G401 (cell line): ENCODE measurements at regions not wholly inside any gene's neighbourhood (a gene's known extent, or its start where the extent isn't known, plus 50 kb on each side); places are given as distances from the start of the nearest gene placed in this dataset.
"Not testable (repeated sequence)": the region's sequence is repeated elsewhere in the genome, so short reads cannot be mapped to it uniquely, and the experiment has no call there.

Experiments used
- DNase-seq: peaks from one replicate; pipeline ENCODE4 v3.0.0-alpha.2; 2015; ENCODE audit warnings: low spot score
- in situ Hi-C: cut with HindIII; loops from 2 replicates; pipeline ENCODE4 v1.10.0; 2016; ENCODE audit warnings: low sequenced_read_pairs, mixed read lengths

- in situ Hi-C loops = no loop called here
- no peak for DNase-seq
Measured at GRCh38 chr20:22070610-22071058, 365.2 kb downstream of the PAX1 start.

DNA sequence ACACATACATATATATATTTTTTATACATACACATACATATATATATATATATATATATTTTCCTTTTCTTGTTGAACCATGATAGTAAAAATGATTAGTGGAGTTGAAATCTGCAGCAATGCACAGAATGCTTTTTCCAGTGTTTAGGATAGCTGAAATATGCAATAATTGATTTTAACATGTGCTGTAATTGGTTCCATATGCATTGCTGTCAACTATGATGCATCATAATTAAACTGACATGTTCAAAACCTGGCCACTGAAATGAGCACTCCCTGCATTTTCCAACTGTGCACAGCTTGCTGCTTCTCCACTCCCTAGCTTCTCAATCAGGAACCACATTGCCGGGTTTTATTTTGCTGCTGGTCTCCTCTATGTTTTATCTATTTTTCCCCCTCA lies 358.3 kb downstream of the PAX1 start:
- no peak for DNase-seq
- in situ Hi-C loops = no loop called here

- no peak for DNase-seq
- in situ Hi-C loops = no loop called here
Measured at GRCh38 chr20:22062874-22063273, 357.4 kb downstream of the PAX1 start.

GRCh38 chr20:22060610-22061009 lies 355.1 kb downstream of the PAX1 start:
- in situ Hi-C loops = no loop called here
- DNase-seq = no peak

DNA sequence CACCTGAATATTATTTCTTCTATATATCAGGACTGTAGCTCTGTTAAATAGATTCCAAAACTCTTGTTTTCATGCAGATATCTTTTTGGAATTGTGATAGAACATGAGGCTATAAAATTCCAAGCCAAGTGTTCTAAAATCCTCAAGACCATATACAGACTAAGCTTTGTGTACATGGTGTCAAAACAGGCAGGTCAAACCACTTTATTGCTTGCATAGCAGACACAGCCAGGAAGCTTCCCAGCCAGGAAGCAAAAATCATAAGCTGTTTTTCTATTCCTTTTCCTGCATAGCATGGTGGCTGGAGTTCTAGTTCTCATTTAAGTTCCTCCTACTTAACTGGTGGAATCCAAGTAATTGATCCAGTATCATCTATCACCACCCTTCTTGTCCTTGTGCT lies 353.3 kb downstream of the PAX1 start:
- DNase-seq = no peak
- in situ Hi-C loops = no loop called here

GRCh38 chr20:22055981-22056380 lies 350.5 kb downstream of the PAX1 start:
- in situ Hi-C loops = no loop called here

GRCh38 chr20:22052025-22052650 lies 346.7 kb downstream of the PAX1 start:
- no peak for DNase-seq
- in situ Hi-C loops = no loop called here

More at GRCh38 chr20:22055981-22056380, 350.5 kb downstream of the PAX1 start:
- DNase-seq = no peak

- in situ Hi-C loops, DNase-seq: not testable (repeated sequence)
Measured at GRCh38 chr20:22045956-22046507, 340.6 kb downstream of the PAX1 start.

GRCh38 chr20:22027423-22027822 lies 322.0 kb downstream of the PAX1 start:
- in situ Hi-C loops = no loop called here
- no peak for DNase-seq

DNA sequence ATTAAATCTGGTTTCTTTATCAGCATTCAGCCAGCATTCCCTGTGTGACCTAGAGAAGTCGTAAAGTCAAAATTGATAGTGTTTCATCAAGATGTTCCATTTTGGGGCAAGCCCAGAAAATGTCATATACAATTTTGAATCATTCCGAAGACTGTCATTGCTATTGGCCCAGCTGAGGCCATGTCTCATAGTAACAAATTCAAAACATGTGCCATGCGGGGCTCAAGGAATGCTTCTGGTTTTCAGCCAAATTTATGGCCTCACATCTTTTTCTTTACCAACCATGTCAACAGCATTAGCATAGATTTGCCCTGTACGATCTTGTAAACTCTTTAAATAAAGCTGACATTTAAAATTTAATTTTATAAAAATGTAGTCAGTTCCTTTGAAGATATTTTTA lies 314.7 kb downstream of the PAX1 start:
- no peak for DNase-seq
- in situ Hi-C loops = no loop called here

DNA sequence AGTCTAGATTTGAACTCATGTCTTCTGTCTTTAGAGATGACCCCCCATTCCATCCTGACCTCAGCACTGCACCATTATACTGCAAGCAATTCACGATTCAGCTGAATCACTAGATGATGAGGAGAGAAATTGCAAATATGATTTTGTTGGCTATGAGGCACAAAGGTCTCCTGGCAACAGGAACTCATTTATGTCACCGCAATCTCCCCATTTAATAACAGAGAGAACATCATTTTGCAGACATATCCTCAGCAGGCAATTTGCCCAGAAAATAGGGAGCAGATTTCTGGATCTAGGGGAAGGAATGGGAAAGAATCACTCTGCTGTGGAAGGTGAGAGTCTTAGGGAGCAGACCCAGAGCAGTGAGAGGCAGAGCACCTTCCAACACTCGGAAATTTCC lies 303.0 kb downstream of the PAX1 start:
- DNase-seq = no peak
- in situ Hi-C loops = no loop called here

GRCh38 chr20:22006306-22006705 lies 300.8 kb downstream of the PAX1 start:
- in situ Hi-C loops = no loop called here

GRCh38 chr20:22005535-22005934 lies 300.1 kb downstream of the PAX1 start:
- in situ Hi-C loops = no loop called here
- no peak for DNase-seq

More at GRCh38 chr20:22006306-22006705, 300.8 kb downstream of the PAX1 start:
- DNase-seq = no peak

DNA sequence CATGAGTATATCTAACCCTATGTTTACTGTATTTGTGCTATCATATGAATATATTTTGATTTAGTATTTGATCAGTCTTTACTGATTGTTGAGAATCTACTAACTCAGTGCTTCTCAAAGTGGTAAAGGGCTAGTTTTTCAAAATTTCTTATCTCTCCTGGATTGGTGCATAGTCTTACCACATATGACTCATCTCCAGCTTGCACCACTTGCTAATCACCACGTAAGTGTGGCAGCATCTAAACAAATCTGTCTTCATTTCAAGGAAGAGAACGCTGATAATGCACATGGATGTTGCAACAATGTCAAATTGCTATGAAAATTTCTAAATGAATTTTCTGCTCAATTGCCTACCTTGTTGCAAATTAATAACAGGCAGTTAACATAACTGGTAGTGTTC lies 299.5 kb downstream of the PAX1 start:
- no peak for DNase-seq
- in situ Hi-C loops = no loop called here

DNA sequence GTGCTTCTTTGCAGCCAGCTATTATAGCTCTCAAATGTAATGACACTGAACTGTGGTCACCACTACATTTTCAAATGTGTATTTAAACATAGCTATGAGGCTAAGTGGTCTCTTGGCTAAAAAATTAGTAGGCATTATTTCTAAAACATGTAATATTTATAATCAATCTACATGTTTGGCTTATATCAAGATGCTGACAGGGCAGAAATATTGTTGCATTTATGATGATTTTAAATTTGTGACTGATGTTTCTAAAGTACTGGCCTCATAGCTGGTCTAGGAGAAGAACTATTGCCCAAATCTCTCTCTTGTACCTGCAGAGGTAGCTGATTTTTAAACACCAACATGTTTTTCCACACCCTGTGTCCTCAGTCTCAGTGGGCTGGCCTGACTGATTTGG lies 298.2 kb downstream of the PAX1 start:
- in situ Hi-C loops = no loop called here

GRCh38 chr20:22001886-22002285 lies 296.4 kb downstream of the PAX1 start:
- in situ Hi-C loops = no loop called here

More for the DNA sequence above, 298.2 kb downstream of the PAX1 start:
- DNase-seq = no peak

DNA sequence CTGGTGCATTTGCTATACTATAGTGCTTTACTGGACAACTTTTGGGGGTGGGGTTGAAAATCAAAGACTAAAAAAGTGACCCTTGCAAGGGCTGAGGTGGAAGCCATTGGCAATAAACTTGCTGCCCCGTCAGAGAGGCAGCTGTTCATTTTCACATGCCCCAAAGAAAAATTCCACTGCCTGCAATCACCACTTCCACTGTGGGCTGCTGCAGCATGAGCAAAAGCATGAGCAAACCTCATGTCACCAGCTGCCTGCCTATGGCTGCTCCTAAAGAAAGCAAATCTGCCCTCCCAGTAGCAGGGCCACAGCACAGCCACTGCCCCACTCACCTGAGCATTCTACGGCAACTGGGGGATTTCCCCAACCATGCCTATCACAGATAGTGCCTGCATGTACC lies 290.0 kb downstream of the PAX1 start:
- DNase-seq = no peak
- in situ Hi-C loops = no loop called here

More at GRCh38 chr20:22001886-22002285, 296.4 kb downstream of the PAX1 start:
- DNase-seq = no peak

DNA sequence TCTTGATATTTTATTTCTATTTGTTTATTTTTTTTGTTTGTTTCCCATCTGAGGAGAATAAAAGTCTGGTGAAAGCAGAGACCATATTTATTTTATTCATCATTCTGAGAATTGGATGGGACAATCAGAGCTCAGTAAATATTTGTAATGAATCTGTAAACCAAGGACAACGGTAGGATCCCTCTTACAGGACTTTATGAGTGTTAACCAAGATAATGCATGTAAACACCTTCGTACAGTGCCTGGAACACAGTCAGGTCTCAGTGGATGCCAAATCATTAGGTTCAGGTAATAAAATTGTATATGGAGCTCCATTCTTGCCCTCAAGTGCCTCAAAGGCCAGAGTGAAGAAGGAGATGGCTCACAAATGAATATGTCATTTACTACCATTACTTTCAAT lies 288.7 kb downstream of the PAX1 start:
- DNase-seq = no peak
- in situ Hi-C loops = no loop called here

- in situ Hi-C loops = no loop called here
- DNase-seq = no peak
Measured at GRCh38 chr20:21982559-21982958, 277.1 kb downstream of the PAX1 start.

DNA sequence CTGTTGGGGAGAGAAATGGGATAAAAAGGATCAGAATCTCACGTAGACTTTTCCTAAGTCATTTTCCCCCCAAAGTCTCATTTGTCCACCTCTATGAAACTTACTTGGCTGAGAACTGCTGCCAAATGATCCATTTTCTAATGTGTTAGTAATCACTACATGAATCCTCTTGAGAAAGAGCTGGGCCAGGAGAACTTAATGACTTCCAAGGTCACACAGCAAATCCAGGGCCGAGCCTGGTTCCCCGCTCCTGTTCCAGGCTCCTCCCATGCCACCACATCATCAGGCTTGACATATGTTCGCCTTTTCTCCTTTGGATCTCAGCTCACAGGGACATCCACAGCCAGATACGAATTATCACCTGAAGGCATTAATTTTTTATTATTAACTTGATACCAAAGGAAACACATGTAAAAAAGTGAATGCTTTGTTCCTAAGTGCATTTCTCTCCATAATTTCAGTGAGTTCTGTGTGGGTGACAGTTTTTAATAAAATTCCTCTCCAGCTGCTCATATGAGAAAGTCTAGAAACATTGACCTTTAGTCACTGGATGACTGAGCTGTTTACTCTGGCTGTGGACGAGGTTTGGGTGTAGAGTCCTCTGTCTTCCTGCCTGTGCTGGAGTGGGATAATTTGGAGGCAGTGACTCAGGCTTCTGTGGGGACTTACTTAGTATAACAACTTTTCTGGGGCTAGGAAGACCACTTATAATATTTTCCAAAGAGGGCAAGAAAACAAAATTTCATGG lies 276.3 kb downstream of the PAX1 start:
- no peak for DNase-seq
- in situ Hi-C loops = no loop called here
